GM21825 (cell line): ENCODE measurements at regions not wholly inside any gene's neighbourhood (a gene's known extent, or its start where the extent isn't known, plus 50 kb on each side); places are given as distances from the start of the nearest gene placed in this dataset.
"Not testable (repeated sequence)": the region's sequence is repeated elsewhere in the genome, so short reads cannot be mapped to it uniquely, and the experiment has no call there.

Experiments
- ATAC-seq: cut with Tn5 transposase; IDR thresholded peaks from one replicate; pipeline ENCODE4 v1.9.1; 2021; ENCODE audit warnings: mild to moderate bottlenecking, moderate library complexity; ENCODE audit not compliant: unreplicated experiment

- no peak for ATAC-seq
Measured at GRCh38 chr14:35949920-35950513, 123.9 kb downstream of the BRMS1L start.

- not testable (repeated sequence) for ATAC-seq
Measured at GRCh38 chr14:35947983-35948382, 121.8 kb downstream of the BRMS1L start.

DNA sequence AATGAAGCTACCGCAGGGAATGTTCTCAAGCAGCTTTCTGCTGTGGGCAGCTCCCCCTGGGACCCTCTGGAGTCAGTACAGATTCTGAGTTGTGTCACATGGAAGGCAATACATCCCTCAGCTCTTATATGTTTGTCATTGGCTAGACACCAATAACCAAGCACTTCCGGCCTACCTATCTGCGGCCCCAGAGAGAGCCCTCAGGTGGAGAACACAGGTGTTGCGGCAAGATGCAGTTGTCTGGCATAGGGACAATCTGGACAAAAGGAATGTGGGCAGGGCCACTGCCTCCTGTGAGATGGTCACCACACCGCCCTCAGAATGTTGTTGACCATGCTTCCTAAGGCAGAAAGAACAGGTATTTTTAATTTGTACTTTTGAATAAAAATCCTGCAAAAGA lies 118.7 kb downstream of the BRMS1L start:
- ATAC-seq = no peak

GRCh38 chr14:35940291-35940690 lies 114.2 kb downstream of the BRMS1L start:
- ATAC-seq = peak; percentile 48

GRCh38 chr14:35938770-35939169 lies 112.6 kb downstream of the BRMS1L start:
- ATAC-seq = no peak

GRCh38 chr14:35934499-35934898 lies 108.4 kb downstream of the BRMS1L start:
- peak; percentile 66 for ATAC-seq

DNA sequence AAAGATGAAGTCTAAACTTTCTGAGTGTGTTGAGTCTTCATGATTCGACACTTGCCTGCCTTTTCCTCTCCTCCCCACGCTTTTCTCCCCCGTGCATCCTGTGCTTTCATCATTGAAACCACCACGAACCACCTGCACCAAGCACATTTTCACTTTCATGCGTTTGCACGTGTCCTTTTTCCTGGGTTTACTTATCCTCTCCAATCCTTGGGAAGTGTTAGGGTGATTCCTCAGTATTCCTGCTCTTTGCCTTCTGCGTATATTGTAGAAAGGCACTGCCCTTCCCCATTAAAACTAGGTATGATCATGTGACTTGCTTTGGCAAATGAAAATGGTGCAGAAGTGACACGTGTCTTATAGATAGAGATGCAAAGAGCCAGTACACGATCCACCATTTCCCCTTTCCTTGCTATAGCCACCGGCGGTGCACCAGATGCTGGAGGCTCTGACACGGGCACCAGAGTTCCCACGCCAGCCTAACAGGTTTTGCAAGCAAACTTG lies 106.6 kb downstream of the BRMS1L start:
- no peak for ATAC-seq

- ATAC-seq = no peak
Measured at GRCh38 chr14:35932136-35932535, 106.0 kb downstream of the BRMS1L start.

GRCh38 chr14:35931346-35931745 lies 105.2 kb downstream of the BRMS1L start:
- ATAC-seq = no peak

DNA sequence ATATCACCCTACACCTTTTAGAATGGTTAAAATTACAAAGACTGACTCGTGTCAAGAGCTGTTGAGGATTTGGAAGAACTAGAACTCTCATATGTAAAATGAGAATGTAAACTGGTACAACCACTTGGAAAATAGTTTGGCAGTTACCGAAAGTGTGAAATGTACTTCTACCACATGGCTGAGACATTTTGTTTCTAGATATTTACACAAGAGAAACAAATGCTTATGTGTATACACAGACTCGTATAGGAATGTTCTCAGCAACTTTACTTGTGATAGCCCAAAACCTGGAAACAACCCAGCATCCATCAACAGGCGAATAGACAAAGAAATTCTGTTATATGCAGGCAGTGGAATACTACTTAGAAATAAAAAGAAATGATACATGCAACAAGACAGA lies 103.0 kb downstream of the BRMS1L start:
- no peak for ATAC-seq

DNA sequence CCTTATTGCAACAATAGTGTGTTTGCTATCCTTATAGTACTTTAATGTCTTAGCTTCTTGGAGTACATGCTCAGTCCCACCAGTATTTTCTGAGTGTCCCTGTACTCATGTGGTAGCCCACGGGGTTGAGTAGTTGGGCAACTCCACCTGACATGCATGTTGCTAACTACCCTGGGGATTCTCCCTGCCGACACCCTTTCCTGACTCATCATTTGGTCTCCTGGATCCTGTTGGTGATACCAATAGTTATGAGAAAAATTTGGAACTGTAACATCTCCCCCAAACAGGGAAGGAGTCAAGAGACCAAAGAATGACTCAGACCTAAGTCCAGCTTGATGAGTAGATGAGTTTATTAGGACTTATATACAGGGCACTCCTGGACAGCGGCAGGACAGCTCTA lies 101.6 kb downstream of the BRMS1L start:
- no peak for ATAC-seq

DNA sequence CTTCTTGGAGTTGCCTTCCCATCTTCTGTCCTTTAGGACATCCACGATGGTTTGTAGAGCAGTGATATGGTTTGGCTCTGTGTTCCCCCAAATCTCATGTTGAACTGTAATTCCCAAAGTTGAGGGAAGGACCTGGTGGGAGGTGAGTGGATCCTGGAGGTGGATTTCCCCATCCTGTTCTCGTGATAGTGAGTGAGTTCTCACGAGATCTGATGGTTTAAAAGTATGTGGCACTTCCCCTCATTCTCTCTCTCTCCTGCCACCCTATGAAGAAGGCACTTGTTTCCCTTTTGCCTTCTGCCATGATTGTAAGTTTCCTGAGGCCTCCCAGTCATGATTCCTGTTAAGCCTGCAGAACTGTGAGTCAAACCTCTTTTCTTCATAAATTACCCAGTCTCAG lies 99.2 kb downstream of the BRMS1L start:
- no peak for ATAC-seq

DNA sequence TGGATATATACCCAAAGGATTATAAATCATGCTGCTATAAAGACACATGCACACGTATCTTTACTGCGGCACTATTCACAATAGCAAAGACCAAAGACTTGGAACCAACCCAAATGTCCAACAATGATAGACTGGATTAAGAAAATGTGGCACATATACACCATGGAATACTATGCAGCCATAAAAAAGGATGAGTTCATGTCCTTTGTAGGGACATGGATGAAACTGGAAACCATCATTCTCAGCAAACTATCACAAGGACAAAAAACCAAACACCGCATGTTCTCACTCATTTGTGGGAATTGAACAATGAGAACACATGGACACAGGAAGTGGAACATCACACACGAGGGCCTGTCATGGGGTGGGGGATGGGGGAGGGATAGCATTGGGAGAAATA lies 96.5 kb downstream of the BRMS1L start:
- not testable (repeated sequence) for ATAC-seq

DNA sequence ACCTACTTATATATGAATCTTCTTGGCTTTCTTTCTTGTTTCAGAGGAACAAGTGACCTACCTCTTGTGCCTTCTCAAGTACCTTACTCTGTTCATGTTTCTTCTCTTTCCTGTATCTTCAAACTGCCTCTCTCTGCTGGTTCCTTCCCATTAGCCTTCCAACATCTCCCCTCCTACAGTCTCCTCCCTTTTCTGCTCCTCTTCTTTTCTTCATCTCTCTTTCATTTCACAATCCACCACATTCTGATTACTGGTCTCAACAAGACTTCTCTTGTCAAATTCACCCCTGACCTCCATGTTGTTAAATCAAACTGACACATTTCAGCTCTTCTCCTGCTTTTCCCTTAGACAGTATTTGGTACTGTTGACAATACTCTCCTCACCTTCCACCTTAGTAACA lies 95.6 kb downstream of the BRMS1L start:
- ATAC-seq = no peak
